Esophagus muscularis mucosa (tissue), 3 donors: ENCODE measurements at regions not wholly inside any gene's neighbourhood (a gene's known extent, or its start where the extent isn't known, plus 50 kb on each side); places are given as distances from the start of the nearest gene placed in this dataset.

Experiments used
- CTCF ChIP-seq, 3 experiments: fragments of 200-600 bp in 2 of 3; fragments of 450-650 bp in 1 of 3; sonication (generic) in 2 of 3; IDR thresholded peaks; one replicate each; pipeline ENCODE4 v1.5.1; 2017 to 2019; ENCODE audit warnings: antibody characterized with exemption in 3 of 3, mild to moderate bottlenecking in 2 of 3, moderate library complexity in 1 of 3
- POLR2AphosphoS5 ChIP-seq, 2 donors: sonication (generic); formaldehyde crosslinking; IDR thresholded peaks; one replicate each; pipeline ENCODE4 v1.6.1; 2017; ENCODE audit warnings: antibody characterized with exemption in 2 of 2

GRCh38 chr4:19304028-19304427 is 947.7 kb upstream of the SLIT2 start:
- no peak for TF ChIP-seq POLR2AphosphoS5 (IDR thresholded peaks at IDR 0.05)
- TF ChIP-seq CTCF (IDR thresholded peaks at IDR 0.05) = no peak
